ENCODE measurements at regions not wholly inside any gene's neighbourhood (a gene's known extent, or its start where the extent isn't known, plus 50 kb on each side); places are given as distances from the start of the nearest gene placed in this dataset.

DNA sequence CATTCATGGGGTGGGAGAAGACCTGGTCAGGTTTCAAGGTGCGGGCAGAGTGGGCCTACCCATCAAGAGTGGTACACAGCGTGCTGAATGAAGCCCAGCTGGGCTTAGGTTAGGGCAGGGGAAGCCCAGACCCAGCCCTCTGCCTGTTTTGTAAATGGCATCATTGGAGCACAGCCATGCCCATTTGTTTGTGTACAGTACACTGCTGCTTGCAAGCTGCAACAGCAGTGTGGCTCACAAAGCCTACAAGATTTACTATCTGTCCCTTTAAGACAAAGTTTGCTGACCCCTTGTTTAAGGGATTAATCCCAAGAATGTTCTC, 230.1 kb upstream of the TNRC6C start:
- no peak for TF ChIP-seq POLR2A (IDR thresholded peaks at IDR 0.05)
- TF ChIP-seq, protein P1, sequence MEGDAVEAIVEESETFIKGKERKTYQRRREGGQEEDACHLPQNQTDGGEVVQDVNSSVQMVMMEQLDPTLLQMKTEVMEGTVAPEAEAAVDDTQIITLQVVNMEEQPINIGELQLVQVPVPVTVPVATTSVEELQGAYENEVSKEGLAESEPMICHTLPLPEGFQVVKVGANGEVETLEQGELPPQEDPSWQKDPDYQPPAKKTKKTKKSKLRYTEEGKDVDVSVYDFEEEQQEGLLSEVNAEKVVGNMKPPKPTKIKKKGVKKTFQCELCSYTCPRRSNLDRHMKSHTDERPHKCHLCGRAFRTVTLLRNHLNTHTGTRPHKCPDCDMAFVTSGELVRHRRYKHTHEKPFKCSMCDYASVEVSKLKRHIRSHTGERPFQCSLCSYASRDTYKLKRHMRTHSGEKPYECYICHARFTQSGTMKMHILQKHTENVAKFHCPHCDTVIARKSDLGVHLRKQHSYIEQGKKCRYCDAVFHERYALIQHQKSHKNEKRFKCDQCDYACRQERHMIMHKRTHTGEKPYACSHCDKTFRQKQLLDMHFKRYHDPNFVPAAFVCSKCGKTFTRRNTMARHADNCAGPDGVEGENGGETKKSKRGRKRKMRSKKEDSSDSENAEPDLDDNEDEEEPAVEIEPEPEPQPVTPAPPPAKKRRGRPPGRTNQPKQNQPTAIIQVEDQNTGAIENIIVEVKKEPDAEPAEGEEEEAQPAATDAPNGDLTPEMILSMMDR (IDR thresholded peaks at IDR 0.05), result no peak
